ENCODE measurements at regions not wholly inside any gene's neighbourhood (a gene's known extent, or its start where the extent isn't known, plus 50 kb on each side); places are given as distances from the start of the nearest gene placed in this dataset.

- TF ChIP-seq POLR2A (IDR thresholded peaks at IDR 0.05) (no peak), CTCF (IDR thresholded peaks at IDR 0.05) (no peak)
These were observed 314.9 kb downstream of the DRD1 start for GRCh38 chr5:175129121-175129520.

All from esophagus squamous epithelium (tissue), 4 donors.